GM12878 (cell line): ENCODE measurements at regions not wholly inside any gene's neighbourhood (a gene's known extent, or its start where the extent isn't known, plus 50 kb on each side); places are given as distances from the start of the nearest gene placed in this dataset.

Experiments used
- ATAC-seq: fragments of 200-7000 bp; cut with Tn5 transposase; 3 replicates; pipeline ENCODE4 v1.9.1; 2020; ENCODE audit warnings: mild to moderate bottlenecking, moderate library complexity
- BruUV-seq: library from RNA; stranded (reverse); fragments of 400-500 nt; replicated peaks from 2 replicates; lab custom pipeline; 2021; lab: Mats Ljungman, UMichigan
- CTCF ChIA-PET: fragments of 300-600 bp; sonication (Branson Sonifier 250); formaldehyde crosslinking; extraction: SDS; loops from one replicate; lab custom pipeline; 2021; ENCODE audit warnings: inconsistent platforms; lab: Yijun Ruan, JAX
- POLR2A ChIA-PET: fragments of 350-600 bp; formaldehyde crosslinking; extraction: SDS; loops from one replicate; lab custom pipeline; 2021; ENCODE audit warnings: inconsistent platforms; lab: Charles Lee
- RAD21 ChIA-PET: fragments of 300-600 bp; sonication (Branson Sonifier 250); formaldehyde crosslinking; loops from one replicate; lab custom pipeline; 2023; ENCODE audit warnings: antibody characterized with exemption; ENCODE audit not compliant: unreplicated experiment; lab: Charles Lee
- SMC1A ChIA-PET: fragments of 300-600 bp; sonication (Branson Sonifier 250); formaldehyde crosslinking; loops from one replicate; lab custom pipeline; 2023; ENCODE audit not compliant: unreplicated experiment, uncharacterized antibody; lab: Charles Lee
- DNase-seq: peaks from one replicate; pipeline ENCODE4 v3.0.0-alpha.2; 2011; ENCODE audit warnings: low read depth, low spot score
- FAIRE-seq: peaks from 3 replicates; lab custom pipeline; 2011; peaks lifted over from hg19 to GRCh38; lab: Jason Lieb, UNC
- H2AFZ ChIP-seq: 2 replicates; pipeline ENCODE4 v1.6.0; 2011; ENCODE audit warnings: low read depth, low read length, control low read depth; ENCODE audit not compliant: control insufficient read depth
- H3K27ac ChIP-seq: 2 replicates; pipeline ENCODE4 v1.5.1; 2011; ENCODE audit warnings: control low read depth; ENCODE audit not compliant: control insufficient read depth, insufficient read depth
- H3K27me3 ChIP-seq, 2 experiments: replicated peaks in 1 of 2; 2 replicates each; pipeline versions ENCODE4 v1.6.0 to v1.6.1; 2011; ENCODE audit warnings: low read length in 1 of 2; ENCODE audit not compliant: control insufficient read depth in 2 of 2, insufficient read depth in 2 of 2
- H3K36me3 ChIP-seq, 2 experiments: 2 replicates each; pipeline ENCODE4 v1.5.1; 2011; ENCODE audit warnings: low read length in 1 of 2; ENCODE audit not compliant: control insufficient read depth in 2 of 2, insufficient read depth in 2 of 2
- H3K4me1 ChIP-seq: 2 replicates; pipeline ENCODE4 v1.6.1; 2011; ENCODE audit warnings: mild to moderate bottlenecking, low read length, moderate library complexity, mixed read lengths; ENCODE audit not compliant: control insufficient read depth, insufficient read depth
- H3K4me2 ChIP-seq: 2 replicates; pipeline ENCODE4 v1.6.0; 2011; ENCODE audit warnings: control low read depth; ENCODE audit not compliant: control insufficient read depth, insufficient read depth
- H3K4me3 ChIP-seq: fragments of 200-600 bp; sonication (generic); 2 replicates; pipeline ENCODE4 v1.5.1; 2016
- H3K79me2 ChIP-seq: 2 replicates; pipeline ENCODE4 v1.6.0; 2011; ENCODE audit warnings: low read length; ENCODE audit not compliant: control insufficient read depth, insufficient read depth
- H3K9ac ChIP-seq: 2 replicates; pipeline ENCODE4 v1.8.0; 2011; ENCODE audit warnings: low read length, control low read depth, mixed read lengths; ENCODE audit not compliant: control insufficient read depth, insufficient read depth
- H3K9me3 ChIP-seq: replicated peaks from 3 replicates; pipeline ENCODE4 v1.5.1; 2011; ENCODE audit warnings: mild to moderate bottlenecking, low read length; ENCODE audit not compliant: control insufficient read depth, insufficient read depth
- H4K20me1 ChIP-seq: 2 replicates; pipeline ENCODE4 v1.6.0; 2011; ENCODE audit not compliant: control insufficient read depth, insufficient read depth
- BHLHE40 ChIP-seq, 2 experiments: fragments of 450-650 bp in 1 of 2; IDR thresholded peaks; 2 replicates each; pipeline ENCODE4 v1.6.1; 2011 to 2017; ENCODE audit warnings: low read depth in 2 of 2, borderline replicate concordance in 1 of 2, improper control_type of control experiment in 1 of 2, low read length in 1 of 2, mild to moderate bottlenecking in 1 of 2
- CHD4 ChIP-seq: fragments of 200-600 bp; sonication (generic); IDR thresholded peaks from 2 replicates; pipeline ENCODE4 v1.6.1; 2016; ENCODE audit warnings: mild to moderate bottlenecking
- CREB1 ChIP-seq: IDR thresholded peaks from 2 replicates; pipeline ENCODE4 v1.6.1; 2012; ENCODE audit warnings: low read depth, mild to moderate bottlenecking, inconsistent platforms
- CREM ChIP-seq: IDR thresholded peaks from 2 replicates; pipeline ENCODE4 v1.6.1; 2014; ENCODE audit warnings: antibody characterized with exemption, low read depth
- EP300 ChIP-seq, 2 experiments: fragments of 150-350 bp in 1 of 2; IDR thresholded peaks; 2 replicates each; pipeline ENCODE4 v1.6.1; 2011 to 2012; ENCODE audit warnings: low read depth in 2 of 2, low read length in 2 of 2, borderline replicate concordance in 1 of 2, improper control_type of control experiment in 1 of 2, inconsistent platforms in 1 of 2; ENCODE audit not compliant: control insufficient read depth in 1 of 2
- ESRRA ChIP-seq: IDR thresholded peaks from 2 replicates; pipeline ENCODE4 v1.6.1; 2012; ENCODE audit warnings: mild to moderate bottlenecking, low read length, improper control_type of control experiment
- IKZF2 ChIP-seq, 2 experiments: fragments of 450-650 bp; IDR thresholded peaks; 2 replicates each; pipeline ENCODE4 v1.6.1; 2017; ENCODE audit warnings: mild to moderate bottlenecking in 2 of 2, moderate library complexity in 2 of 2
- NR2F1 ChIP-seq: fragments of 450-650 bp; conservative IDR thresholded peaks from 2 replicates; pipeline ENCODE4 v1.6.1; 2017; ENCODE audit warnings: mild to moderate bottlenecking
- RFX5 ChIP-seq: IDR thresholded peaks from 2 replicates; pipeline ENCODE4 v1.6.1; 2011; ENCODE audit warnings: low read depth, low read length, improper control_type of control experiment
- SPI1 ChIP-seq: IDR thresholded peaks from 2 replicates; pipeline ENCODE4 v1.6.1; 2011; ENCODE audit warnings: low read depth, mild to moderate bottlenecking, low read length, moderate library complexity, borderline replicate concordance; ENCODE audit not compliant: insufficient read depth
- SUPT20H ChIP-seq: IDR thresholded peaks from 2 replicates; pipeline ENCODE4 v1.6.1; 2011; ENCODE audit warnings: low read depth, mild to moderate bottlenecking, low read length, moderate library complexity, borderline replicate concordance; ENCODE audit not compliant: control insufficient read depth
- YY1 ChIP-seq: IDR thresholded peaks from 2 replicates; pipeline ENCODE4 v1.6.1; 2011; ENCODE audit warnings: low read depth, mild to moderate bottlenecking, low read length
- ZNF207 ChIP-seq: fragments of 450-650 bp; IDR thresholded peaks from 2 replicates; pipeline ENCODE4 v1.6.1; 2014; ENCODE audit warnings: antibody characterized with exemption, mild to moderate bottlenecking, borderline replicate concordance
- ZNF24 ChIP-seq: fragments of 450-650 bp; IDR thresholded peaks from 2 replicates; pipeline ENCODE4 v1.6.1; 2017; ENCODE audit warnings: antibody characterized with exemption, mild to moderate bottlenecking
- ZNF274 ChIP-seq: IDR thresholded peaks from one replicate; pipeline ENCODE4 v1.8.0; 2011; ENCODE audit not compliant: insufficient read length, insufficient read depth
- ZNF622 ChIP-seq: fragments of 450-650 bp; IDR thresholded peaks from 2 replicates; pipeline ENCODE4 v1.6.1; 2017; ENCODE audit warnings: mild to moderate bottlenecking, inconsistent platforms
- WGBS: methylation state at CpG from one replicate; pipeline ENCODE4 v1.1.6; 2016; ENCODE audit warnings: low lambda C conversion rate; ENCODE audit not compliant: insufficient replicate concordance, insufficient coverage; ENCODE audit errors: missing lambda C conversion rate; 5-methylcytosine and 5-hydroxymethylcytosine counted together
- in situ Hi-C: fragments of 300-500 bp; cut with MboI; formaldehyde crosslinking; loops from 9 replicates; pipeline ENCODE4 v1.14.3; 2018; ENCODE audit warnings: mixed read lengths
- intact Hi-C: fragments of 100-400 bp; cut with micrococcal nuclease; formaldehyde crosslinking; loops from one replicate; pipeline ENCODE4 v1.14.2; 2022; ENCODE audit not compliant: unreplicated experiment
- TF ChIP-seq, protein P1 (sequence below): IDR thresholded peaks from 2 replicates; pipeline ENCODE4 v1.6.1; 2012; ENCODE audit warnings: low read length, inconsistent platforms
- TF ChIP-seq, protein P2 (sequence below): IDR thresholded peaks from 2 replicates; pipeline ENCODE4 v1.6.1; 2012; ENCODE audit warnings: low read depth, low read length, improper control_type of control experiment
- TF ChIP-seq, protein P3 (sequence below): fragments of 450-650 bp; IDR thresholded peaks from 2 replicates; pipeline ENCODE4 v1.6.1; 2017; ENCODE audit warnings: borderline replicate concordance

DNA sequence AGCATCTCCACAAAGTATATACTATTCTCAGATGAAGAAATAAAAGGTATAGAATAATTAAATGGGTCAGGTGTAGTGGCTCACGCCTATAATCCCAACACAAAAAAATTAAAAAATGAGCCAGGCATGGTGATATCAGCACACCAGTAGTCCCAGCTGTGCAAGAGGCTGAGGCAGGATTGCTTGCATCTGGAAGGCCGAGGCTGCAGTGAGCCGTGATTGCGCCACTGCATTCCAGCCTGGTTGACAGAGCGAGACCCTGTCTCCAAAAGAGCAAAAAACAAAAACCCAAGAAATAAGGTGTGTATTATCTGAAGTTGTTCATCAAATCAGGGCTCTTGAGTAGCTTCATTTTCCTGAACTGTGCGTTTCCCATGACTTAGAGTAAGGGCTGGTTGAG, 83.2 kb upstream of the MYO10 start:
- Histone ChIP-seq H4K20me1 (no peaks in the 10 kb centered on the region), H3K36me3 (no peaks in the 10 kb centered on the region), H3K9ac (no peak overlapping the region), H2AFZ (no peak overlapping the region), H3K4me3 (no peak overlapping the region), H3K4me1 (no peaks in the 10 kb centered on the region), H3K9me3 (no peaks in the 10 kb centered on the region), H3K27ac (no peak overlapping the region), H3K4me2 (no peak overlapping the region), H3K79me2 (no peaks in the 10 kb centered on the region), H3K27me3 (no peaks in the 10 kb centered on the region)
- no TSS peak for BruUV-seq
- FAIRE-seq (no peak), ATAC-seq (no peak), DNase-seq (no peak)
- intact Hi-C loops (no loop called here), in situ Hi-C loops (no loop called here)
- ChIA-PET SMC1A (no interaction called here), POLR2A (no interaction called here), CTCF (no interaction called here), RAD21 (no interaction called here)
- TF ChIP-seq NR2F1, result no peak
- TF ChIP-seq, protein P1, sequence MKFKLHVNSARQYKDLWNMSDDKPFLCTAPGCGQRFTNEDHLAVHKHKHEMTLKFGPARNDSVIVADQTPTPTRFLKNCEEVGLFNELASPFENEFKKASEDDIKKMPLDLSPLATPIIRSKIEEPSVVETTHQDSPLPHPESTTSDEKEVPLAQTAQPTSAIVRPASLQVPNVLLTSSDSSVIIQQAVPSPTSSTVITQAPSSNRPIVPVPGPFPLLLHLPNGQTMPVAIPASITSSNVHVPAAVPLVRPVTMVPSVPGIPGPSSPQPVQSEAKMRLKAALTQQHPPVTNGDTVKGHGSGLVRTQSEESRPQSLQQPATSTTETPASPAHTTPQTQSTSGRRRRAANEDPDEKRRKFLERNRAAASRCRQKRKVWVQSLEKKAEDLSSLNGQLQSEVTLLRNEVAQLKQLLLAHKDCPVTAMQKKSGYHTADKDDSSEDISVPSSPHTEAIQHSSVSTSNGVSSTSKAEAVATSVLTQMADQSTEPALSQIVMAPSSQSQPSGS, result no peak
- no peak for TF ChIP-seq ZNF24
- no peak for TF ChIP-seq ZNF207
- TF ChIP-seq RFX5, result no peak
- TF ChIP-seq IKZF2 (IDR thresholded peaks at IDR 0.05), result no peak
- no peak for TF ChIP-seq ZNF622
- no peak for TF ChIP-seq ESRRA
- no peak for TF ChIP-seq CREB1
- TF ChIP-seq SPI1, result no peak
- TF ChIP-seq, protein P2, sequence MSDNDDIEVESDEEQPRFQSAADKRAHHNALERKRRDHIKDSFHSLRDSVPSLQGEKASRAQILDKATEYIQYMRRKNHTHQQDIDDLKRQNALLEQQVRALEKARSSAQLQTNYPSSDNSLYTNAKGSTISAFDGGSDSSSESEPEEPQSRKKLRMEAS, result no peak
- TF ChIP-seq SUPT20H, result no peak
- no peak for TF ChIP-seq ZNF274
- no peak for TF ChIP-seq BHLHE40 (IDR thresholded peaks at IDR 0.05; ENCODE audit: borderline replicate concordance in 1 of 2, low read depth in 2 of 2, low read length in 1 of 2)
- TF ChIP-seq EP300 (IDR thresholded peaks at IDR 0.05; ENCODE audit: borderline replicate concordance in 1 of 2, control insufficient read depth in 1 of 2, low read depth in 2 of 2, low read length in 2 of 2), result no peak
- TF ChIP-seq, protein P3, sequence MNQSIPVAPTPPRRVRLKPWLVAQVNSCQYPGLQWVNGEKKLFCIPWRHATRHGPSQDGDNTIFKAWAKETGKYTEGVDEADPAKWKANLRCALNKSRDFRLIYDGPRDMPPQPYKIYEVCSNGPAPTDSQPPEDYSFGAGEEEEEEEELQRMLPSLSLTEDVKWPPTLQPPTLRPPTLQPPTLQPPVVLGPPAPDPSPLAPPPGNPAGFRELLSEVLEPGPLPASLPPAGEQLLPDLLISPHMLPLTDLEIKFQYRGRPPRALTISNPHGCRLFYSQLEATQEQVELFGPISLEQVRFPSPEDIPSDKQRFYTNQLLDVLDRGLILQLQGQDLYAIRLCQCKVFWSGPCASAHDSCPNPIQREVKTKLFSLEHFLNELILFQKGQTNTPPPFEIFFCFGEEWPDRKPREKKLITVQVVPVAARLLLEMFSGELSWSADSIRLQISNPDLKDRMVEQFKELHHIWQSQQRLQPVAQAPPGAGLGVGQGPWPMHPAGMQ, result no peak
- TF ChIP-seq YY1, result no peak
- no peak for TF ChIP-seq CREM
- TF ChIP-seq CHD4, result no peak
- 40% methylated on average over 6 of the region's 6 CpGs for WGBS
